NCI-H226 (cell line): ENCODE measurements at regions not wholly inside any gene's neighbourhood (a gene's known extent, or its start where the extent isn't known, plus 50 kb on each side); places are given as distances from the start of the nearest gene placed in this dataset.
"Not testable (repeated sequence)": the region's sequence is repeated elsewhere in the genome, so short reads cannot be mapped to it uniquely, and the experiment has no call there.

Source experiments
- DNase-seq: peaks from one replicate; pipeline ENCODE4 v3.0.0-alpha.2; 2015

DNA sequence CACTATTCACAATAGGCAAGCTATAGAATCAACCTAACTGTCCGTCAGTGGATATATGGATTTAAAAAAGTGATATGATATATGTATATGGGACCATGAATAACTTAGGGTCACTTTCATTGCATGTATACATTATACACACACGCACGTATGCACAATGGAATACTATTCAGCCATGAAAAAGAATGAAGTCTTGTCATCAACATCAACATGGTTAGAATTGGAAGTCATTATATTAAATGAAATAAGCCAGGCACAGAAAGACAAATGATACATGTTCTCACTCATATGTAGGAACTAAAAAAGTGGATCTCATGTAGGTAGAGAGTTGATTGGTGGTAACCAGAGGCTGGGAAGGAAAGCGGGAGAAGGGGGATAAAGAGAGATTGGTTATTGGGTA, 234.3 kb downstream of the VRK1 start:
- DNase-seq = no peak

DNA sequence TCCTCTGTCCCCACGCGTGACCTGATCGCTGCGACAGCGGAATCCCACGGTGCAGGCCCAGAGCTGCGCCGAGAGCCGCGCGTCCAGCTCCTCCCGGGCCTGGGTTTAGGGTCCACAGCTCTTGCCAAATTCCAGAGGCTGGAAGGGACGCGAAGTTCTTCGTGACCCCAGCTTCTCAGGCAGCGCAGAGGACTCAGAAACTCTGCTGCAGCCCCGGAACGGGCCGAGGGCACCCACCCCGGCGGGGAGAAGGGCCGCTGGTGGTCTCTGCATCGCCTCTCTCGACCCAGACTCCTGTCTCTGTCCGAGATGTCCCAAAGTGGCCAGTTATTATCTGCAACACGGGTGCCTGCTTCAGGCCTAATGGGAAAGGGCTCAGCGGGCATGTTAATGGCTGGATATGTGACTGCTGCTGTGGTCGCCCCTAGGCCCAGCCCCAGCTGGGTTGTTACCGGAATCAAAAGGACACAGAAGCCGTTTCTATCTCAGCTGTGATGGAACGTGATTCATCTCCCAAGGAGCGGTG, 236.4 kb downstream of the VRK1 start:
- no peak for DNase-seq

DNA sequence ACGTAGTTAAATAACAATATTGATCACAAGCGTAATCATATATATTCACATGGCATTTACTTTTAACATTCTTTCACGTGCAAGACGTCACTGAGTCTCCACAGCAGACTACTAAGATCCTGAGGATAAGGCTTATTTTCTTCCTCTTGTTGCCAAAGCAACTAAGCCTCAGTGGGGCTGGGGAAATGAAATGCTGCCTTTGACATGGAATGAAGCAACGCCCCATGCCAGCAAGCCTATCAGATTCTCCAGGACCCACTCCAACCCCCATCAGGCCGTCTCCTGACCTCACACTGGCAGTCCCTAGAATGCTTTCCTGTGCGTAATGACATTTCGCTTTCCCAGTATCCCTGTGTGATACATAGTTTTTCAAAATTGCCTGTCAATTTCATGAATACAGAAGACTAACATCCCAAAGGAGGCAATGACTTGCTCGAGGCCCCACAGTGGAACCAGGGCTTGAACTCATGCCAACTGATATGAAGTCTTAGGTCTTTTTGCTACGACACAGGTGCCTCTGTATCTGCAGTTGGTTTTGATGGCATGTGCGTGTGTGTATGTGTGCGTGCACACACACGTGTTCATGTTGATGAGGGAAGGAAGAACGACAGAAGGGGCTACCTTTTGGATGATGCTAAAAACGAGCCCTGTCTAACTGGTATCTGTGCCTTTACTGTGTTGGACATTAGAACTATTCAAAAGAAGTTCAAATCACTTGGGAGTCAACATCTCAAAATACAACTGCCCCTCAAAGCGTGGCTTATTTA, 239.1 kb downstream of the VRK1 start:
- no peak for DNase-seq

DNA sequence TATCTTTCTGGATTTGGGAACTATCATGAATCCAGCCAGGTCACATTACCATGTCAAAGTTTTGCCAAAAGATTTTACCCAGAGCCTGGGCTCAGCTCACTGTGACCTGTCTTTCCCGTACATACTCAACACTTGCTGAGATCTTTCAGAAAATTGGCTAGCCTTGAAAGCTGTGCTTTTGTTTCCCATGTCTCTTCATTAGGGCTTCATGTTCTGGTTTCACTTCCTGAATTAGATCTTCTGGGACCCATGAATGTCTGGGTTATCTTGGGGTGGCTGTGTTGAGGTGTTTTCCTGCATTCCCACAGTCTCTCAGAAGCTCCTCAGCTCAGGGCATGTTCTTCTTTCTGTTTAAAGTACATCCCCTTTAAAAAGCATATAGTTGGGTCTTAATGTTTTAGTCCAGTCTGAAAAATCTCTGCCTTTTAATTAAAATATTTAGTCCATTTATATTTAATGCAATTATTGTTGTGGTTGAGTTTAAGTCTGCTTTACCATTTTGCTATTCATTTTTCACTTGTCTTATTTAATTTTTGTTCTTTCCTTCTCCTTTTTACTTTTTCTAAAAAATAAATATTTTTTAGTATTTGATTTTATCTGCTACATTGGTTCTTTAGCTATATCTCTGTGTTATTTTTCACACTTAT, 242.7 kb downstream of the VRK1 start:
- DNase-seq = no peak

DNA sequence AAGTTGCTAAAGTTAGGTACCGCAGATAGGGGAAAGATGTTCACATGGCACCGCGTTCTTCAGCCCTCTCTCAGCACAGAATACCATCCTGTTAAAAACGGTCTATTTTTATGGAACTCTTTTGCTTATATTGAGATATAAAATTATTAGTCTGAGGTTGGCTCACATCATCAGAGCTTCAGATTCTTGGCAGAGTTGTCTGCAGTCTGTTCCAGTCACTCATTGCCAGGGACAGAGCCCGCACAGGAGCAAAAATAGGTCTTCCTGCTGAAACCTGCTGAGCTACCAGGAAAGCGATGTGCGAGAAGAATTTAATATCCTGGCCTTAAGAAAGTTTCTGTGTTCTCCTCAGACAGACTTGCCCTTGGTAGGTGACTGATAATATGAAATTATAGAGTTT, 249.8 kb downstream of the VRK1 start:
- no peak for DNase-seq

DNA sequence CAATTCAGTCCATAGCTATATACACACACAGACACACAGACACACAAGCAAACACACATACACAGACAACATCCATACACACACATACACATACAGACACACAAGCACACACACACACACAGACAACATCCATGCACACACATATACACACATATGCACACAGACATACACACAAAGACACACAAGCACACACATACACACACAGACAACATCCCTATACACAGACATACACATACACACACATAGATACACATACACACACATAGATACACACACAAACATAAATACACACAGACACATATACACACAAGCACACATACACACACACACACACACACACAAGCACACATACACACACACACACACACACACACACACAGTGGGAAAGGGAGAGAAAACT, 254.8 kb downstream of the VRK1 start:
- no peak for DNase-seq

DNA sequence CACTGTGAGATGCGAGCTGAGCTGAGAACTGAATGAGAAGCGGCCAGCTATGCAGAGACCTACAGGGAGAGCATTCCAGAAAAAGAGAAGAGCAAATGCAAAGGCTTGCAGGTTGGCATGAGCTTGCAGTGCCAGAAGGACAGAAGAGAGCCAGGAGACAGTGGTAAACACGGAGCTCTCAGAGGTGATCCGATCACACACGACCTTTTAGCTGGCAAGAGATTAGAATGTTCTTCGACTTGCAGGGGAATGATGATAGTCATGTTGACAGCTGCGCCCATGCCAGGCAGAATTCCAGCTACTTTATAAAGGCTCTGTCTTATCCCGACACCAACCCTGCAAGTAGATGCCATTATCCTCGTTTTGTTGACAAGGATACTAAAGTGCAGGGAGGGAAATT, 256.8 kb downstream of the VRK1 start:
- no peak for DNase-seq

DNA sequence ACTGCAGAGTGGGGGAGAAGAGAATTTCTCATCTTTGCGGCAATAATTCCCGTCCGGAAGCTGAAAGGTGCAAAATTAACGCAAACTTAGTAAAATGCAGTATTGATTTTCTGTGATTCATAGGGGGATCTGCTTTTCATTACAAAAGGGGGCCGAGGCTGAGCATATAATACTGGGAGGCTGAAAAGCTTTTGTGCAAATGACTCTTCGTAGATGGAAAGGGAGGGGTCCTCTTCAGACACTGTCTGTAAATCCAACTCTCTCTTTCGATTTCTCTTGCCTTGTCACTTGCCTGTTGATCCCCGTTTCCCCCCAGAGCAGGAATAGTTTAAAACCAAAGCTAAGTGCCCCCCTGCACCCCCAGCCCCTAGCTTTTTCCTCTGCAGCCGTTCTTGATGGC, 258.2 kb downstream of the VRK1 start:
- DNase-seq = no peak

DNA sequence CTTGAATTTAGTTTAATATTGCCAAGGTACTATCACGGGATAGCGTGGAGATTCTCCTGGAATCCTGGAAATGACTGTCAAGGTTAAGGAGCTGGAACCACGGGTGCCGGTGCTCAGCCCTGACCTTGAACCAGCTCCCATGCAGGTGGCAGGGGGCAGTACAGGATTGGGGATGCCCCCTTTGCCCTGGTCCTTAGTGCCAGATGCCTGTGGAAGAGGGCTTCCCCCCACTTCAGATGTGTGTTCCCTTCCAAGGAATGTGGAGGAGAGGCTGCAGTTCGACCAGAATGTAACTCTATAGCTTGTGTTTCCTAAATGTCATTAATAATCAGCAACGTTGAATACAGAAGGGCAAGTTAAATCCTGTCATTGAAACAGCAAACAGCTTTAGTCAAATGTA, 258.9 kb downstream of the VRK1 start:
- DNase-seq = no peak

DNA sequence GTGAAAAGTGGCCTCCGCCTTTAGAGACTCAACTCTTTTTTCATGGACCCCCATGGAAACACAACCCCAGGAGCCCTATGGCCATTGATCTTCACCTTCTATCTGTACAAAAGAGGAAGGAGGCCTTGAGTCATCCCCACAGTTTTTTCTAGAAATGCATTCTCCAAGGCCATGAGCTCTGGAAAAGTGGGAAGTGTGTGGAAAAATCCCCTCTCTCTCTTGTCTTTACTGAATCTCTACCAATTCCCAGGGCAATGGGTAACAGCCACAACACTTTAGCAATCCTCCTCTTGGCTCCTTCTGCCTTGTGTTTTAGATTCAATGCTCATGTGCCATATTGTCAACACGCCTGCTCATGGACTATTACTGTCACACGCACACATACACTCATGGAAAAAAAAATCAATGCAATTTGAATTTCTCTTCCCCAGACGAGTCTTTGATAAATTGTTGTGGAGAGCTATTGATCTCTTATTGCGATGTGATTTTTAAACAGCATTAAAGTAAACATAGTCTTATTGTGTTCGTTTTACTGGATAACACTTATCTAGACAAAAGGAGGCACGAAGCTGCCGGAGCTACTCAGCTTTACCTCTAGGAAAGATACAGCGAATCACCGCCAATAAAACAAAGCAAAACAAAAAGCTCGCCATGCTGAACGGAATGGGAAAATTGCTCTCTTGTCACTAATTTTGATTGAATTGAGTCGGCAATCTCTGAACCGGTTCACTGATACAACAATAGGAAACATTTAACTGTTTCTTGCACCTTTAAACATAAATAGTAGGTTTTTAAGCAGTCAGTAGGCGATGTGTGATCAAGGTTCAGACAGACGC, 260.3 kb downstream of the VRK1 start:
- DNase-seq = no peak

DNA sequence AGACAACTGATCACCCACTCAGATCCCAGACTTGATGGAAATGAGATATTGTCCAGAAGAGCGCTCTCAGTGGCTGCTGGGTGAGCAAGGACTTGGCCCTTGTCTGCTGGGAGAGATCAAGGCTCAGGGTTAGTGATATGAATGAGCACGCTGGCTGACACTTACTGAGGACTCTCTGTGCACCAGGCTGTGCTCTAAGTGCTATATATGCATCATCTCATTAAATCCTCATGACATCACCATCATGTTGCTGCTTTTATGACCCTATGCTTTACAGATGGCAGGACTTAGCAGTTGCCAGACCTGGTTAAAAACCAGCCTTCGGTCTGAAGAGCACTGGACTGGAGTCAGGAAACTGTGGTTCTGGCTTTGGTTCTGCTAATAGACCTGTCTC, 260.9 kb downstream of the VRK1 start:
- DNase-seq = no peak

DNA sequence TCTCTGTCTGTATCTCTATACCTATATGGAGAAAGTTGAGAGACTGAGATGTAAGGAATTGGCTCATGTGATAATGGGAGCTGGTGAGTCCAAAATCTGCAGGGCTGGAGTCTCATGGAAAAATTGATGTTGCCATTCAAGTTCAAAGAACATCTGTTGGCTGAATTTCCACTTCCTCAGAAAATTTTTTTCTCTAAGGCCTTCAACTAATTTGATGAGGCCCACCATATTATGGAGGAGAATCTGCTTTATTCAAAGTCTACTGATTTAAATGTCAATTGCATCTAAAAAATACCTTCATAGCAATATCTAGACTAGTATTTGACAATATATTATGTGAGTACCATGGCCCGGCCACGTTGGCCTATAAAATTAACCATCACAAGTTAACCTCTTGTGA, 261.4 kb downstream of the VRK1 start:
- DNase-seq = no peak

DNA sequence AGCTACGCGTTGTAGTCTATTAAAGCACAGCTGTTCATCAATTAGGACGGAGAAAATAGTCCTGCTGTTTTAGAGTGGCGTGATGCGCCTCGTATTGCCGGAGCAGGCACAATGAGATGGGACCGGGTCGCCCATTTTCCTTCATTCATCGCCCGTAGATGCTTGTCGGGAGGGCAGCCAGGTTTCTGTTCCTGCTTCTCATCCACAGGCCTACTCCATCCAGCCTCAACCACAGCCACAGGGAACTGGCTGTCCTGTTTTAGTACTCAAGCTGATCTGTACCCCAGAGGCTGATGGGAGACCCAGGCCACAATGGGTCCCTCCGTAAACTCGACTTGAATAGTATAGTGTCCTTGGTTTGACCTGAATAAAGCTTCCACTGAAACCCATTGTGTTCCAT, 264.0 kb downstream of the VRK1 start:
- DNase-seq = no peak

DNA sequence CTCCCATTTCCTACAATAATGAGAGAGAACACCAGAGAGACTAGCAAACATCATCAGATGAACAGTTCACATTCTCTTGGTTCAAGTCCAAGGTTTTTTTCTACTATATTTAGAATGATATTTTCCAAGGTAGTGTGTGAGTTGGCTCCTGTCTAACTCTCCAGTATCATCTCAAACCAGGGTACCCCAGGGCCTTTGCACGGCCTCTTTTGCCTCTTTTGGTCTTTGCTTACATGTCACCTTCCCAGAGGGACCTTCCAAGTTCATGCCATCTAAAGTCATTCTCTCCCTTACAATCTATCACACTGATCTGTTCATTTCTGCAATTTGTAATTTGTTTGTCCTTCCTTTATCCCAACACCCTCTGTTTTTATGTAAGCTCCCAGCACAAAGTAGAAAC, 264.5 kb downstream of the VRK1 start:
- no peak for DNase-seq

DNA sequence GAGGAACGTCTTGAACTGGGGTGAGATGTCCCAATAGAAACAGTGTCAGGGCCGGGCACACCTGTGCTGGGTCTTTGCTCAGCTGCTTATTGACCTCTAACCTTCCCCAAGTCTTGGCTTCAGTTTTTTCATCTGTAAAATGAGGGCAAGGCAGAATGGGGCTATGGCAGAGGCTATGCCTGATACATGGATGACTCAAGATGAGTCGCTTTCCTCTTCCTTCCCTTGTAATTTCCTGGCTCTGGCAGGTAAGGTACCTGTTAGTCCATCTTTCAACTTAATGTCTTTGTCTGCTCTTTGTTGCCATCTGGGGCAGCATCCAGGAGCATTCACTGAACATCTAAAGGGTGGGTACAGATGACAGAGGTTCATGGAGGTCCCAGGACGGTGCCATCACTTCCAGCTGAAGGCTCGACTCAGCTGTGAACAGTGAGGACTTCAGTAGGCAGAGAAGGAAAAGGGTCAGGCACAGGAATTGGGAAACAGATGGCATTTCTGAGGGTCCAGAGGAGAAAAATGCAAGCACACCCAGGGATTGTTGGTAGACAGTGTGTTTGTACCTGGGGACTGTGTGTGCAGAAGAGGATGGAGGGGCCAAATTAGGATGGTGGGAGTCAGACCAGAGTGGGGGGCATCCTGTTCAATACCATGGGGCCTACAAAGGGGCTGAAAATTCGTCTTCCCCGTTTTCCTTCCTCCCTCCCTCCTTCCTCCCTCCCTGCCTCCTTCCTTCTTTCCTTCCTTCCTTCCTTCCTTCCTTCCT, 268.3 kb downstream of the VRK1 start:
- no peak for DNase-seq

DNA sequence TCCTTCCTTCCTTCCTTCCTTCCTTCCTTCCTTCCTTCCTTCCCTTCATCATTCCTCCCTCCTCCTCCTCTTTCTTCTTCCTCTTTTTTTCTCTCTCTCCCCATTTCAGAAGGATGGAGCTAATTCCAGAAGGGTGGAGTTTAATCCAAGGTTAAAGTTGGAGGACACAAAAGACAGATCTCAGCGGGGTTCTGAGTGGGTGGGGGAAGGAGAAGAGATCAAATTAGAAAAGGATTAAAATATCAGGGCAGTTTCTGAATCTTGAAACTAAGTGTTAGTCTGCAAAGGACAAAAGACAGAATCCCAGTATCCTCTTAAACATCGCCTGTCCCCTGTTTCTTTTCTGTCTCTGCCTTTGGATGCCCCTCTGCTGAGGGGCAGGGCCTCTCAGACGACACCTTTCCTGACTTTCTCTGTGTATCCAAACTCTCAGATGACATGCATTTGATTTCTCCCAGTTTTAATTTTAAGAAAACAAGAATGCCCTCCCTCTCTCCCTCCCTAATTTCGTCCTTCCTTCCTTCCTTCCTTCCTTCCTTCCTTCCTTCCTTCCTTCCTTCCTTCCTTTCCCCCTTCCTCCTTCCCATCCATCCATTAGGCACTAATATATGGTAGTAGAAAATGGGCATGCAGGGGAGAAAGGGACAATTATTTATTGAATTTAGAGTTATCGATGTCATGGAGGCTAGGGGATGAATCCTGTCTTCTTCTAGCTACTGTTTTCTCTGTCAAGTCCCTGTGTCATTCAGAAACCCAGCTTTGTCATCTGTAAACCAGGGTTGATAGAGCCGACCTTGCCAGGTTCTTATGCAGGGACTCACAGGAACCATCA, 269.1 kb downstream of the VRK1 start:
- DNase-seq = no peak

DNA sequence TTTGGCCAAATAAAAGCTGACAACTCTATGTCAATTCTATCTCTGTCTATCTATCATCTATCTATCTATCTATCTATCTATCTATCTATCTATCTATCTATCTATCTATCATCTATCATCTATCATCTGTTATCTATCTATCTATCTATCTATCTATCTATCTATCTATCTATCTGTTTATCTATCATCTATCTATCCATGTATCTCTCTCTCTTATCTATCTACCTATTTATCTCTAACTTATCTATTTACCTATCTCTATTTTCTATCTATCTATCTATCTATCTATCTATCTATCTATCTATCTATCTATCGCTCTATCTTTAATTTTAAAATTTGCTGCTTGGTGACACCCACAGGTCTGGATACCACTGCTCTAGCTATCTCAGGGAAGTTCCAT, 271.1 kb downstream of the VRK1 start:
- not testable (repeated sequence) for DNase-seq

DNA sequence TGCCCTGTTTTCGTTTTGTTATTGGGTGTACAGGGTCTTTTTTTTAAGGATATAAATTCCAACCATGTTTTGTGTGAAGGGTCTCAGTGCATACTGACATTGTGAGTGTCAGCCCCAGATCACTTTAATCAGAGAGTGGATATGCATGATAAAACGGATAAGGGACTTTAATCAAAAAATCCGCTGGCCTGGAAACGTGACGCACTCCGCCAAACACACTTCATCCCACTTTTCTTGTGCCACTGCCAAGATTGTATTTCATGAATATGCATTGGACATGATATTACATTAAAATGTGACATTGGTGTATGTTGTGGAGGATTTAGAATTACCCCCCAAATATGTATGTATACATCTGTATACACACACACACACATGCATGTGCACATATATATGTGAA, 273.1 kb downstream of the VRK1 start:
- no peak for DNase-seq

DNA sequence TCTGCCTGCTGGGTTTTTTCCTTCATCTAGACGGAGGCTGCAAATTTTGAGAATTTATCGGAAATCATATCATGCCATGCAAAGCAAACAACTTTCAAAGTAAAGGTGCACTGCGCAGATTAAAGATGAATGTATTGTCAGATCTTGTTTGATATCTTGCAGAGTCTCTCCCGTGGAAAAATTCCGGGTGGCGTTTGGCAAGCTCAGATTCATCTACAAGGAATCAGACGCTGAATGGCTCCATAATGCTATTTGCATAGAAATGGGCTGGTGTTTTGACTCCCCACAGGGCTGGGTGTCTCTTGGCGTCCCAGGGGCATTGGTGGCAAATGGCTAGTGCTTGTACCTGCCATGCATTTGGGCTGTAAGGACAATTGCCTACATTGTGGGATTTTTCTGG, 274.0 kb downstream of the VRK1 start:
- DNase-seq = no peak

DNA sequence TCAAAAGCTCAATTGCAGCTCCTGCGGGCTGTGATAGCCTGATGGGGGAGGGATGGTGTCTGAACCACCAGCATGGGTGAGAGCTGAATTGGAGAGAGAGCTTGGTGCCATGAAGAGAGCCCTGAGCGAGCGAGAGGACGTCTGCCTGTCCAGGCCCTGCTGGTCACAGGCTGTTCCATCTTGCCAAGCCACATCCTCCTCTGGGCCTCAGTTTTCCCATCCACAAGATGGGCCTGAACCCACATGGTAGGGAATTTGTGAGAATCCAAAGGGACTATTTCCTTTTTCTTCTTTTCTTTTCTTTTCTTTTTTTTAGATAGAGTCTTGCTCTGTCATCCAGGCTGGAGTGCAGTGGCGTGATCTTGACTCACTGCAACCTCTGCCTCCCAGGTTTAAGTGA, 276.4 kb downstream of the VRK1 start:
- DNase-seq = no peak

DNA sequence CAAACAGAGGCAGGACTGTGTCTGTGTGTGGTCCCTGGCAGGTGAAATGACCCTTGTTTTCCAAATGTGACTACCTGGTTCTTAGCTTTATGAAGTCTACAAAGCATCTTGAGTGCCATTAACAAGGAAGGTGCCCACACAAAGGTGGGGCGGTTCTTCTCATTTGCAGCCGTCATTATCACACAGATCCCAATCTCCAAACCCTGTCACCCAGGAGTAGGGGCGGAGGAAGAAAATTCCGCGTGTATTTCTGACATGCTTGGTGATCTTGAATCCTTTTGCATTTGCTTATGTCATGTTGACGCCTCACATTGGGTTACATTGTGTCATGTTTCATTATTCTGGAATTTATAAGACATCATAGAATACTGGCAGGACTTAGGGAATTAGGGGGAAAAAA, 277.3 kb downstream of the VRK1 start:
- DNase-seq = no peak

DNA sequence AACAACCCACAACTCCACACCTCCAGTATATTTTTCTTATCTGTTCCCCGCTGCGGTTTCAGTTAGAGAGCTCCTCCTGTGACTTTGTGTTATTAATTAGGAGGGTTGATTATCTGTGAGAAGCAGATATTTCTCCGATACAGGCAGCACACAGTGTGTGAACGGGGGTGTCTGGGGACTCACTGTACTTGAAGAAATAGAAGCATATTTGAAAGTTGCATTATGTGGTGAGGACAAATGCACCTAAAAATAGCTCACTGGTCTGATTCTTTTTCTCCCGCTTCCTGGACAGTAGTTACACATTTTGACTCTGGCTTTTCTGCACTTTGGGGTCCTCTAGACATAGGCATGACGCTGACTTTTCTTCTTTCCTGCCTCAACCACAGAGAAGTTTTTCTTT, 277.7 kb downstream of the VRK1 start:
- no peak for DNase-seq
